ENCODE measurements at regions not wholly inside any gene's neighbourhood (a gene's known extent, or its start where the extent isn't known, plus 50 kb on each side); places are given as distances from the start of the nearest gene placed in this dataset.
A peak's percentile ranks its signal among the peaks of the same experiment; 100 is the strongest.

DNA sequence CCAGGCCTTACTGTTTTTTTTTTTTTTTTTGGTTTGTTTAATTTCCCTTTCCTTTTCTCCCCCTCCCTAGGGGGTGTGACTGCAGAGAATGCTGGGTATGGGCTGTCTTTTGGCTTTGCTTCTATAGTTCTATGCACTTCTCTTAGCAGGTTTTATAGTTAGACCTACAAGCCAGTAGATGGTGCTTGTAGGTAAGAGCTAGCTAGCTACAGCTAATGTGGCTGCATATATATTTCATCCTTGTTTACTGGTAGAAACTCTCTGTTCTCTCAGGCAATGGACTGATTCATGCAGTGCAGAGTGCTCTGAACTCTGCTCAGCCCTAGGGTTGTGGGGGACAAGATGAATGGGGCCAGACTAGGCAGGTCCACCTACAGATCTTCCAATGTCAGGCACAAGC, 246.4 kb downstream of the SH2D1A start:
- Histone ChIP-seq H3K27ac (ENCODE audit: low read length) (no peak overlapping the region), H3K4me3 (ENCODE audit: low read length) (no peak overlapping the region), H3K9me3 (replicated peaks; ENCODE audit: control insufficient read depth, low read depth, low read length) (no peaks in the 10 kb centered on the region), H3K27me3 (ENCODE audit: control insufficient read depth, insufficient read depth, low read length) (no peaks in the 10 kb centered on the region), H3K36me3 (ENCODE audit: control insufficient read depth, insufficient read depth, low read length) (no peaks in the 10 kb centered on the region), H3K4me1 (ENCODE audit: control insufficient read depth, insufficient read depth, low read length) (no peaks in the 10 kb centered on the region)
- no peak for DNase-seq

DNA sequence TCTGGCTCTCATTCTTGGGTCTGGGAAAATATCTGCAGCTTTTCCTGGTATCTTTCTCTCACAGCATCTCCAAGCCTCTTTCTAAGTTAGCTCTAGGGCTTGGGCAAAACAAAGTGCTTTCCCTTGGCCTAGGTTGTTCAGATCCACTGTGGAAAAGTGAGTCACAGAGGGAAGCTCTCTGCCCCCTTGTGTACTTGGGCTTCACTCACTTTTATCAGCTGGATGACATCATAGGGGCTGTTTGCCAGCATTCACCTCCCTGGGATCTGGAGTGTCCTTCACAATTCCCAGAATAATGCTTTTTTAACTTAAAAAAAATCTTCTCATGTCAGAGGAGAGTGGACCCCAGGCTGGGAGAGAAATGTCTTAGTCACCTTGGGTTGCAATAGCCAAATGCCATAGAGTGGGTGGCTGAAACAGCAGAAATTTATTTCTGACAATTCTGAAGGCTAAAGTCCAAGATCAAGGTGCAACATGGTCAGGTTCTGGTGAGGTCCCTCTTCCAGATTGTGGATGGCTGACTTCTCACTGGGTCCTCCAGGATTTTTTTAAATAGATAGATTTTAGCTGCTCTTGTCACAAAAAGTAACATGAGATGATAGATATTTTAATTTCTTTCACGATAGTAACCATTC, 247.8 kb downstream of the SH2D1A start:
- Histone ChIP-seq H3K4me3 (ENCODE audit: low read length) (no peak overlapping the region), H3K27me3 (ENCODE audit: control insufficient read depth, insufficient read depth, low read length) (no peaks in the 10 kb centered on the region), H3K9me3 (replicated peaks; ENCODE audit: control insufficient read depth, low read depth, low read length) (no peaks in the 10 kb centered on the region), H3K4me1 (ENCODE audit: control insufficient read depth, insufficient read depth, low read length) (no peaks in the 10 kb centered on the region), H3K27ac (ENCODE audit: low read length) (no peak overlapping the region), H3K36me3 (ENCODE audit: control insufficient read depth, insufficient read depth, low read length) (no peaks in the 10 kb centered on the region)
- no CpG with 5 or more reads among the region's 1 CpG for WGBS (ENCODE audit: insufficient coverage)
- DNase-seq: no peak

DNA sequence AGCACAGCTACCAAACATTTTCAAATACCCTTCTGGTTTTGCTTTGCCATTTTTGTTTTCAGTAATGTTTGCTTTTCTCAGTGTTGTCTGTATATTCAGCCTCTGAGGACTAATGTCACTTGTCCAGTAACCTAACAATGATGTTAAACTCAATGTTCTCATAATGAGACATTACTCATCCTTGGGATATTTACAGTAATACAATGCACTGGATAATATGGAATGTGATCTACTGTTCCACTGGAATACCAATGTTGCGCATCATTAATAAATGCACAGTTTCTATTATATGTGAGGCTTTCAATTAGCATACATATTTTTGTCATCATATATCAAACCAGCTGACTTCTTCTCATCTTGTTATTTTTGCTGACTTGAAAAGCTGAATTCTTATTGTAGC, 259.1 kb downstream of the SH2D1A start:
- DNase-seq: no peak
- H3K4me1 ChIP-seq (ENCODE audit: control insufficient read depth, insufficient read depth, low read length): no peaks in the 10 kb centered on the region
- no peak overlapping the region for H3K4me3 ChIP-seq (ENCODE audit: low read length)
- H3K9me3 ChIP-seq (replicated peaks; ENCODE audit: control insufficient read depth, low read depth, low read length): no peaks in the 10 kb centered on the region
- no peaks in the 10 kb centered on the region for H3K36me3 ChIP-seq (ENCODE audit: control insufficient read depth, insufficient read depth, low read length)
- H3K27ac ChIP-seq (ENCODE audit: low read length): no peak overlapping the region
- H3K27me3 ChIP-seq (ENCODE audit: control insufficient read depth, insufficient read depth, low read length): no peaks in the 10 kb centered on the region
- no CpG with 5 or more reads among the region's 1 CpG for WGBS (ENCODE audit: insufficient coverage)

DNA sequence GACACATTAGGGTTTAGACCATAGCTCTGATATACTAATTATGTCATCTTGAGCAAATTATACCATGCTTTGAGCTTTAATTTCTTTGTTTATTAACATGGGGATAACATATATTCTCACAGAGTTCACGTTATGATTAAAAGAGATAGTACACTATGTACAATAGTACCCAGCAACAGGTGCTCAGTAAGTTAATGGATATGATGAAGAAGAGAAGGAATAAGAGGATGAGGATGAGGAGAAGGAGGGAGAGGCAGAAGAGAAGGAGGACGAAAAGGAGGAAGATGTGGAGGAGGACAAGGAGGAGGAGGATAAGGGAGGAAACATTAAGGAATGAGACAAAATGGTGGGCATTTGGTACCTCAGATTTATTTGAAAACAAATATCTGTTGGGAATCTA, 260.4 kb downstream of the SH2D1A start:
- H3K27ac ChIP-seq (ENCODE audit: low read length): no peak overlapping the region
- H3K36me3 ChIP-seq (ENCODE audit: control insufficient read depth, insufficient read depth, low read length): no peaks in the 10 kb centered on the region
- no peak for DNase-seq
- H3K27me3 ChIP-seq (ENCODE audit: control insufficient read depth, insufficient read depth, low read length): no peaks in the 10 kb centered on the region
- H3K9me3 ChIP-seq (replicated peaks; ENCODE audit: control insufficient read depth, low read depth, low read length): no peaks in the 10 kb centered on the region
- 50% methylated on average over 1 of the region's 2 CpGs for WGBS (ENCODE audit: insufficient coverage)
- H3K4me3 ChIP-seq (ENCODE audit: low read length): no peak overlapping the region
- no peaks in the 10 kb centered on the region for H3K4me1 ChIP-seq (ENCODE audit: control insufficient read depth, insufficient read depth, low read length)

DNA sequence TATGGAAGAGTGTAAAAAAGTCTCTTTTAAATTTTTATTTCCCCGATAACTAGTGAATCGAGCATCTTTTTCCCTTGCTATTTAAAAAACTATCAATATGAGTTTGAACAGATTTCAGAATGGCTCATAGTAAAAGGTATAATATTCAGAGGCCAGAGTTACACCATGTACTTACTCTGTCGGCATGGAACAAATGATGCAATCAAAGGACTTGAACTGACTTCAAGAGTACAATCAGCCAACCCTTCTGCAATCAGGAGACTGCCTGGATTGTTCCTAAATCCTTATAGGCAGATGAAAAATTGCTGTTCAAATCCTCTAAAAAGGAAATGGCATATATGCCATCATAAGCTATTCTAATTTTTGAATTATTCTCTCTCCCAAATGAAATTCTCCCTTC, 273.3 kb downstream of the SH2D1A start:
- Histone ChIP-seq H3K9me3 (replicated peaks; ENCODE audit: control insufficient read depth, low read depth, low read length) (no peaks in the 10 kb centered on the region), H3K36me3 (ENCODE audit: control insufficient read depth, insufficient read depth, low read length) (no peaks in the 10 kb centered on the region), H3K27ac (ENCODE audit: low read length) (no peak overlapping the region), H3K4me3 (ENCODE audit: low read length) (no peak overlapping the region), H3K27me3 (ENCODE audit: control insufficient read depth, insufficient read depth, low read length) (no peaks in the 10 kb centered on the region), H3K4me1 (ENCODE audit: control insufficient read depth, insufficient read depth, low read length) (no peaks in the 10 kb centered on the region)
- DNase-seq: peak; percentile 27
- WGBS (ENCODE audit: insufficient coverage): 80% methylated on average over 1 of the region's 3 CpGs

DNA sequence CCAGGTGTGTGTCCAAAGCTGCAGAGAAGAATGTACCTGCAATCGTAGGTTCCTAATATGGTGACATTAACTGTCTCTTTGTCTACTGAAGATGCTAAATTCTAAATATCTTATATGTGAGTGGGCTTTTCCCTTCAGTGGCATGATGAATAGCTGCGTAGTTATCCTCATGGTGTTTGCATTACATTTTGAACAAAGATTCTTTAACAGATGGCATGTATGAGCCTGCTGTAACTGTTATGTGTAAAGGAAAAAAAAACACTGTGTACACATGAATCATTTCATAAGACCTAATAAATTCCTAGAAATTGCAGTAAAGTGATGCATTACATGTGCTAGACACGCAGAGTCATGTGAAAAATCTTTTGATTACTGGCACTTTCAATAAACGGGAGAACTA, 288.0 kb downstream of the SH2D1A start:
- no peaks in the 10 kb centered on the region for H3K9me3 ChIP-seq (replicated peaks; ENCODE audit: control insufficient read depth, low read depth, low read length)
- H3K4me3 ChIP-seq (ENCODE audit: low read length): no peak overlapping the region
- H3K4me1 ChIP-seq (ENCODE audit: control insufficient read depth, insufficient read depth, low read length): no peaks in the 10 kb centered on the region
- no peaks in the 10 kb centered on the region for H3K36me3 ChIP-seq (ENCODE audit: control insufficient read depth, insufficient read depth, low read length)
- H3K27me3 ChIP-seq (ENCODE audit: control insufficient read depth, insufficient read depth, low read length): no peaks in the 10 kb centered on the region
- DNase-seq: no peak
- no CpG with 5 or more reads among the region's 4 CpGs for WGBS (ENCODE audit: insufficient coverage)
- no peak overlapping the region for H3K27ac ChIP-seq (ENCODE audit: low read length)

DNA sequence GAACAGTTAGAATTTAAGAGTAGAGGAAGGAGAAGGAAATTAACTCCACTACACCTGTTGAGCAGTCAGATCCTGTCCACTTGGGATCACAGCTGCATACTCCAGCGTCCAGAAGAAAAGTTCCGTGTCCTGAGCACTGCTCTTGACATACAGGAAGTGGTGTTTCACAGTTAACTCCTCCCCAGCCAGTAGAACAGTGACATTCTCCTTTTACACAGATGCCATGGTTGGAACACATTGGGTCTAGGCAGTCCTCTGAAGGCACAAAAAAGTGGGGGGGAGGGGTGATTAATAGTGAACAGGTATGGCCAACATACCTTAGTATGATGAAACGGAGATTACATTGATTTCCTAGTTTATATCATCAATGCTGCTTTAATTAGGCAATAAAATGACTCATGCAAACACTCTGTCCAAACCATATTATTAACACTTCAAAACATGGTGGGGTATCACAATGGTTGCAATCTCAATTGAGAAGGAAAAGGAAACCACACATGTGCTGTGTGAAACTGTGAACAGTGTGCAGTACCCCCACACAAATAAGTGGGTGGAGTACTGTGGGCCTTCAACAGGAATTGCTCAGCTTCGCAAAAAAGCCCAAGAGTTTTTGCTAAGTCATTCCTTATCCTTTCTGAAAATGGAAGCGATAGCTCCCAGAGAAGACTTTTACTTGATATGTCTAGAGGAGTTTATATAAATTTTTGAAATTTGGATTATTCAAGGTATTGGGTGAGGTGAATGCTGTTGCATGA, 295.6 kb downstream of the SH2D1A start:
- 17% methylated on average over 2 of the region's 5 CpGs for WGBS (ENCODE audit: insufficient coverage)
- Histone ChIP-seq H3K4me1 (ENCODE audit: control insufficient read depth, insufficient read depth, low read length) (no peaks in the 10 kb centered on the region), H3K27me3 (ENCODE audit: control insufficient read depth, insufficient read depth, low read length) (no peaks in the 10 kb centered on the region), H3K27ac (ENCODE audit: low read length) (no peak overlapping the region), H3K36me3 (ENCODE audit: control insufficient read depth, insufficient read depth, low read length) (no peaks in the 10 kb centered on the region), H3K4me3 (ENCODE audit: low read length) (no peak overlapping the region), H3K9me3 (replicated peaks; ENCODE audit: control insufficient read depth, low read depth, low read length) (no peaks in the 10 kb centered on the region)
- no peak for DNase-seq

DNA sequence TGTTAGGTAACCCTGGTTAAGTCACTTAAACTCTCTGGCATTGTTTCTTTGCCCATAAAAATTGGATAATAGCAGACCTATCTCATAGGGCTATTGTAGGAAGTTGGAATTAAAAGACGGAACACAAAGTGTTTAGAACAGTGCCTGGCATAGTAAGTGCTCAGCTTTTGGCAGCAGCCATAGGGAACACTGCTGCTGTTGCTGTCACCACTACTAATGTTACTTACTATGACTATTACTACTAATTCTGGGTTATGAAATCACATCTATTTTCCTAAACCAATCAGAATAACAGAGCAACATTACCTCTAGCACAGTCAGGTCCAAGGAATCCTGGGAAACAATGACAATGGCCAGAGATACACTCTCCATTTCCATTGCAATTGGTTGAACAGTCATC, 300.0 kb downstream of the SH2D1A start:
- Histone ChIP-seq H3K27ac (ENCODE audit: low read length) (no peak overlapping the region), H3K4me3 (ENCODE audit: low read length) (no peak overlapping the region), H3K4me1 (ENCODE audit: control insufficient read depth, insufficient read depth, low read length) (no peaks in the 10 kb centered on the region), H3K9me3 (replicated peaks; ENCODE audit: control insufficient read depth, low read depth, low read length) (no peaks in the 10 kb centered on the region), H3K36me3 (ENCODE audit: control insufficient read depth, insufficient read depth, low read length) (no peaks in the 10 kb centered on the region), H3K27me3 (ENCODE audit: control insufficient read depth, insufficient read depth, low read length) (no peaks in the 10 kb centered on the region)
- no CpG with 5 or more reads among the region's 1 CpG for WGBS (ENCODE audit: insufficient coverage)
- no peak for DNase-seq

DNA sequence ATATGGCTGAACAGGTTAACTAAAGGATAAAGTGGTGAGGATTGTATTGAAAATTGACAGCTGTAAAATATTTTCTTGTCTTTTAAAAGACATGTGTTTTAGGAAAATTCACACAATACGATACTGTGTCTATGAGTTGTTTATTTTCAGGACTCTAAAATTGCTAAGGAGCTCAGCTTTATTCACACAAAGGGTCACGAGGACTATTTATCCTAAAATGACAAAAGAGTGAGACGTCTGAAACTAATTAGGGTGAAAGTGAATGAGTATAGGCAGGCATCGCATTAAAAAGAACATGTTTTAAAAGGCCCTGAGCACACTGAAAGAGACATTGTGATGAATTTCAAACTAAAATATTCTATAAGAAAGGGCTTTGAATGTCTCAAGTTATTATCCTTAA, 304.7 kb downstream of the SH2D1A start:
- no CpG with 5 or more reads among the region's 4 CpGs for WGBS (ENCODE audit: insufficient coverage)
- Histone ChIP-seq H3K27ac (ENCODE audit: low read length) (no peak overlapping the region), H3K9me3 (replicated peaks; ENCODE audit: control insufficient read depth, low read depth, low read length) (no peaks in the 10 kb centered on the region), H3K27me3 (ENCODE audit: control insufficient read depth, insufficient read depth, low read length) (no peaks in the 10 kb centered on the region), H3K36me3 (ENCODE audit: control insufficient read depth, insufficient read depth, low read length) (no peaks in the 10 kb centered on the region), H3K4me1 (ENCODE audit: control insufficient read depth, insufficient read depth, low read length) (no peaks in the 10 kb centered on the region), H3K4me3 (ENCODE audit: low read length) (no peak overlapping the region)
- DNase-seq: no peak

DNA sequence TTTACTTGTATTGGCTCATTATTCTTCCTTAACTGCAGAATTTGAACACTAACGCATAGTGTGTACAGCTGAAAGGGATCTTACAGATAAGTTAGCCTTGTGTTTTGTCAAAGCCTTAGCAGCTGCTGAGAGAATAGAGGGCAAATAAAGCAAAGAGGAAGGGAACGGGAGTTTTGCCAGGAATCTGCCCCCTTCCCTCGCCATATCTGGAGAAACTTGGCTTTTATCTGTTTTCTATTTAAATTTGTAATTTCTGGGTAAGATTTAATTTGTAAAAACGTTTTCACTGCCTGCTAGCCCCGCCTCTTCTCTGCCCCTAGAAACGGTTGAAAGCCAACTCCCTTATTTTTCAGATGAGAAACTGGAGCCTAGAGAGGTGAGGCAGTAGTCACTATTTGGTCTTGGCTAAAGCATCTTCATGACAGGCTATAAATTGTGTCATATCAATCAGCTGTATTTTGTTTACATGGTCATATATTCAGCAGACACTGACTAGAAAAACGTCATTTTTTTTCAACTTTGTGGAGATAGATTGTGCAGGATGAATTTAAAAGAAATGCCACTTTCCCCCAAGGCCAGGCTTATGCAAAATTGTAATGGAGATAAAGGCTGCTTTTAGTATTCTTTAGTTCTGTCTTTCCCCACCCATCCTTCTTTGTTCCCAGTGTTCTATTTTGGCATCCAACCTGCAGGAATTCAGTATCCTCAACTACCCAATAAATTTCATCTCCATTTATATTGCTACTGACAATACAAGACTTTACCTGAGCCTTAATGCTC, 319.4 kb downstream of the SH2D1A start:
- no peaks in the 10 kb centered on the region for H3K4me1 ChIP-seq (ENCODE audit: control insufficient read depth, insufficient read depth, low read length)
- no peak overlapping the region for H3K27ac ChIP-seq (ENCODE audit: low read length)
- no peaks in the 10 kb centered on the region for H3K9me3 ChIP-seq (replicated peaks; ENCODE audit: control insufficient read depth, low read depth, low read length)
- no peak for DNase-seq
- WGBS (ENCODE audit: insufficient coverage): no CpG with 5 or more reads among the region's 7 CpGs
- no peak overlapping the region for H3K4me3 ChIP-seq (ENCODE audit: low read length)
- H3K36me3 ChIP-seq (ENCODE audit: control insufficient read depth, insufficient read depth, low read length): no peaks in the 10 kb centered on the region
- no peaks in the 10 kb centered on the region for H3K27me3 ChIP-seq (ENCODE audit: control insufficient read depth, insufficient read depth, low read length)
